Neural cell (in vitro differentiated cells): ENCODE measurements at regions not wholly inside any gene's neighbourhood (a gene's known extent, or its start where the extent isn't known, plus 50 kb on each side); places are given as distances from the start of the nearest gene placed in this dataset.

ENCODE experiments used
- EP300 ChIP-seq: fragments of 450-650 bp; conservative IDR thresholded peaks from 2 replicates; pipeline ENCODE4 v1.6.1; 2014; ENCODE audit warnings: antibody characterized with exemption, mild to moderate bottlenecking, moderate library complexity; ENCODE audit not compliant: poor library complexity, severe bottlenecking
- EZH2 ChIP-seq: fragments of 200-600, 300-800 bp; shearing (Covaris generic), sonication (generic); IDR thresholded peaks from 2 replicates; pipeline ENCODE4 v1.6.1; 2014; ENCODE audit warnings: antibody characterized with exemption, low read length, borderline replicate concordance, mild to moderate bottlenecking; ENCODE audit not compliant: insufficient read depth, poor library complexity, severe bottlenecking
- POLR2AphosphoS5 ChIP-seq: IDR thresholded peaks from 2 replicates; pipeline ENCODE4 v1.6.1; 2012
- RAD21 ChIP-seq: fragments of 450-650 bp; conservative IDR thresholded peaks from 2 replicates; pipeline ENCODE4 v1.6.1; 2014; ENCODE audit warnings: antibody characterized with exemption, mild to moderate bottlenecking, moderate library complexity
- SMC3 ChIP-seq: fragments of 450-650 bp; conservative IDR thresholded peaks from 2 replicates; pipeline ENCODE4 v1.6.1; 2014; ENCODE audit warnings: antibody characterized with exemption, mild to moderate bottlenecking, moderate library complexity; ENCODE audit not compliant: poor library complexity
- TAF1 ChIP-seq: IDR thresholded peaks from 2 replicates; pipeline ENCODE4 v1.6.1; 2012; ENCODE audit warnings: low read depth
- TF ChIP-seq, protein P1 (sequence below): fragments of 450-650 bp; IDR thresholded peaks from 2 replicates; pipeline ENCODE4 v1.5.1; 2014; ENCODE audit warnings: antibody characterized with exemption, mild to moderate bottlenecking, moderate library complexity; ENCODE audit not compliant: poor library complexity, severe bottlenecking
- TF ChIP-seq, protein P2 (sequence below): IDR thresholded peaks from 2 replicates; pipeline ENCODE4 v1.6.1; 2012; ENCODE audit warnings: borderline replicate concordance

DNA sequence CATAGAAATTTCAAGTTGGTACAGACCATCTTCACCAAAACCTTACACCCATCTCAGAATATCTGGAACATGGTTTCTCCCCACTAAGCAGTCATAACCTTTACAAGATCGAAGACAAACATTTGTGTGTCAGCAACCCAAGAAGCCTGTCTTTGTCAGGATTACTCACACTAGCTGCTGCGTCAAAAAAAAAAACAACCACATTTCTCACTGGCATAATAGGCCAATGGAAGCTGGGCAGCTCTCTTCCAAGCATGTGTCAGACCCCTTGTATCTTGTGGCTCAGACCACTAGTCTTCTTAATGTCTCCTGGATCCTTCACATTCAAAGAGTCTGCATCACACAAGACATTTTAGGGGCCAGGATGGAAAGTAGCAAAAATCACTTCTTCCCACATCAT lies 266.9 kb upstream of the IGF1R start:
- TF ChIP-seq POLR2AphosphoS5 (no peak), TAF1 (no peak), EZH2 (no peak), EP300 (no peak), SMC3 (no peak), RAD21 (no peak)
- TF ChIP-seq, protein P1, sequence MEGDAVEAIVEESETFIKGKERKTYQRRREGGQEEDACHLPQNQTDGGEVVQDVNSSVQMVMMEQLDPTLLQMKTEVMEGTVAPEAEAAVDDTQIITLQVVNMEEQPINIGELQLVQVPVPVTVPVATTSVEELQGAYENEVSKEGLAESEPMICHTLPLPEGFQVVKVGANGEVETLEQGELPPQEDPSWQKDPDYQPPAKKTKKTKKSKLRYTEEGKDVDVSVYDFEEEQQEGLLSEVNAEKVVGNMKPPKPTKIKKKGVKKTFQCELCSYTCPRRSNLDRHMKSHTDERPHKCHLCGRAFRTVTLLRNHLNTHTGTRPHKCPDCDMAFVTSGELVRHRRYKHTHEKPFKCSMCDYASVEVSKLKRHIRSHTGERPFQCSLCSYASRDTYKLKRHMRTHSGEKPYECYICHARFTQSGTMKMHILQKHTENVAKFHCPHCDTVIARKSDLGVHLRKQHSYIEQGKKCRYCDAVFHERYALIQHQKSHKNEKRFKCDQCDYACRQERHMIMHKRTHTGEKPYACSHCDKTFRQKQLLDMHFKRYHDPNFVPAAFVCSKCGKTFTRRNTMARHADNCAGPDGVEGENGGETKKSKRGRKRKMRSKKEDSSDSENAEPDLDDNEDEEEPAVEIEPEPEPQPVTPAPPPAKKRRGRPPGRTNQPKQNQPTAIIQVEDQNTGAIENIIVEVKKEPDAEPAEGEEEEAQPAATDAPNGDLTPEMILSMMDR: no peak
- TF ChIP-seq, protein P2, sequence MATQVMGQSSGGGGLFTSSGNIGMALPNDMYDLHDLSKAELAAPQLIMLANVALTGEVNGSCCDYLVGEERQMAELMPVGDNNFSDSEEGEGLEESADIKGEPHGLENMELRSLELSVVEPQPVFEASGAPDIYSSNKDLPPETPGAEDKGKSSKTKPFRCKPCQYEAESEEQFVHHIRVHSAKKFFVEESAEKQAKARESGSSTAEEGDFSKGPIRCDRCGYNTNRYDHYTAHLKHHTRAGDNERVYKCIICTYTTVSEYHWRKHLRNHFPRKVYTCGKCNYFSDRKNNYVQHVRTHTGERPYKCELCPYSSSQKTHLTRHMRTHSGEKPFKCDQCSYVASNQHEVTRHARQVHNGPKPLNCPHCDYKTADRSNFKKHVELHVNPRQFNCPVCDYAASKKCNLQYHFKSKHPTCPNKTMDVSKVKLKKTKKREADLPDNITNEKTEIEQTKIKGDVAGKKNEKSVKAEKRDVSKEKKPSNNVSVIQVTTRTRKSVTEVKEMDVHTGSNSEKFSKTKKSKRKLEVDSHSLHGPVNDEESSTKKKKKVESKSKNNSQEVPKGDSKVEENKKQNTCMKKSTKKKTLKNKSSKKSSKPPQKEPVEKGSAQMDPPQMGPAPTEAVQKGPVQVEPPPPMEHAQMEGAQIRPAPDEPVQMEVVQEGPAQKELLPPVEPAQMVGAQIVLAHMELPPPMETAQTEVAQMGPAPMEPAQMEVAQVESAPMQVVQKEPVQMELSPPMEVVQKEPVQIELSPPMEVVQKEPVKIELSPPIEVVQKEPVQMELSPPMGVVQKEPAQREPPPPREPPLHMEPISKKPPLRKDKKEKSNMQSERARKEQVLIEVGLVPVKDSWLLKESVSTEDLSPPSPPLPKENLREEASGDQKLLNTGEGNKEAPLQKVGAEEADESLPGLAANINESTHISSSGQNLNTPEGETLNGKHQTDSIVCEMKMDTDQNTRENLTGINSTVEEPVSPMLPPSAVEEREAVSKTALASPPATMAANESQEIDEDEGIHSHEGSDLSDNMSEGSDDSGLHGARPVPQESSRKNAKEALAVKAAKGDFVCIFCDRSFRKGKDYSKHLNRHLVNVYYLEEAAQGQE: no peak
